ENCODE measurements at regions not wholly inside any gene's neighbourhood (a gene's known extent, or its start where the extent isn't known, plus 50 kb on each side); places are given as distances from the start of the nearest gene placed in this dataset.
"Not testable (repeated sequence)": the region's sequence is repeated elsewhere in the genome, so short reads cannot be mapped to it uniquely, and the experiment has no call there.

GRCh38 chr2:64743739-64744330, 90.1 kb upstream of the SERTAD2 start:
- no peak for DNase-seq

GRCh38 chr2:64745562-64745961, 91.8 kb upstream of the SERTAD2 start:
- no peak for DNase-seq

- not testable (repeated sequence) for DNase-seq
Observed at GRCh38 chr2:64747690-64748091, 94.0 kb upstream of the SERTAD2 start.

DNA sequence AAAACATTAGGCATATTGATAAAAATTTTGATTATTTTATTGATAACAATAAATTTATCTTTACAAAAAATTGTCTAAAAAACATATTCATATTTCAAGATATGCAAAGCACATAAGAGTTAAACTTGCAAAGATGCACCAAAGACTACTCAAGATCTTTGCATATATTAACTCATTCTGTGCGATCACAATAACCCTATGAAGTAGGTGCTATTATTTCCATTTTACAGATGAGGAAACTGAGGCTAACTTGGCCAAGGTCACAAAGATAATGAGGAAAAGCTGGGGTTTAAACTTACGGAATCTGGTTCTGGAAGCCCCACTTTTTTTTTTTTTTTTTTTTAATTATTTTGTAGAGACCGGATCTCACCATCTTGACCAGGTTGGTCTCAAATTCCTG, 94.4 kb upstream of the SERTAD2 start:
- DNase-seq: no peak

DNA sequence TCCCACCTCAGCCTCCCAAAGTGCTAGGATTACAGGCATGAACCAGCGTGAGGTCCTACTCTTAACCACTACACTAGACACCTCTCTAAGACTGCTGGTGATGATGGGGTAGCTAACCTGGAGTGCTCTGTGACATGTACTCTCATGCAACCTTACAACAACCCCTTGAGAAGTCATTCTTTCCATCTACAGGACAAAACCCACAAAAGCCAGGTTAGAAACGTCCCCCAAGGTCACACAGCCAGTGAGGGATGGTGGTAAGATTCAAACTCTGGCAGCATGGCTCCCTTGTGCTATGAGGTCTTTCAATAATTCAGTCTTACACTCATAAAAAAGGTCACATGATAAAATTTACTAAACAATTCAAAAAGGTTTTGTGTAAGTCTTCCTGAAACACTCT, 94.8 kb upstream of the SERTAD2 start:
- no peak for DNase-seq

GRCh38 chr2:64749446-64749845, 95.7 kb upstream of the SERTAD2 start:
- no peak for DNase-seq

GRCh38 chr2:64750001-64750816, 96.5 kb upstream of the SERTAD2 start:
- peak; percentile 75 for DNase-seq

- peak; percentile 100 for DNase-seq
Observed at GRCh38 chr2:64750817-64751285, 97.1 kb upstream of the SERTAD2 start.

DNA sequence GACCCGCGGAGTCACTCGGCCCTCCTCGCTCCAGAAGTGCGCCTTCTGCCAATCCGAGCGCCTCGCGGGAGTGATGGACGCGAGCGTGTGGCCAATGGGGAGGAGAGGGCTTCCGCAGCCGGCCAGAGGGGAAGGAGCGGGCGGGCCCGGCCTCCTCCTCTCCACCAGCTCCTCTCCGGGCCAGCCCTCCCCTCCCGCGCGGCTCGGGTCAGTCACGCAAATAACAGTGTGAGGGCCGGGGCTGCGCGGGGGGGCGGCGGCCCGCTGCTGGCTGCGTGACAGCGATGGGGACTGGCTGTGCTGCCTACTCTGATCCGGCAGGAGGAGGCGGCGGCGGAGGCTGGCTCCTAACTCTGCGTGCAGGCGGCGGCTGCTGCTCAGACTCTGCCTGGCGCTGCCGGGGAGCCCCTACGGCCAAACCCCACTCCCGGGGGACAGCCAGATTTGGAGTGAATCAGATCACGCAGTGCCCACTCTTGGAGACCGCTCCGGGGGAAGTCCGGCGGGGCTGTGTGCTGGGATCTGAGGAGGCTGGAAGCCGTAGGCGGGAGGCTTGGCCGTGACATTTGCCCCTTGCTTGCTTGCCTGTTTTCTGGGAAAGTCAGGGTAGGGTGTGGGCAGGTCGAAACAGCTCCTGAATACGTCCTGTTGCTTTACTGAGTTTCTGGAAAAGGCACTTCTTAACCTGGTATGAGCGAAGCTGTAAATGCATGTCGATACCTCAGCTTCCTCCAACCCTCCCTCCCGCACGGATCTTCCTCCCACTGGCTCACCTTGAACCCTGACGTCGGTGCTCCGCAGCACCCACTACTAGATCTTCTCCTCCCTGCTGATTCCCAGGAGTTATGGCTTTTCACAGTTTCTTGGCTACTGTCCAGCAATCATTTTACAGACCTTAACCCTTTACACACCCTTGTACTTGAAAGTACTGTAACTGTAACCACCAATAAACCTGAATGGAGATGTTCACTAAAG, 97.9 kb upstream of the SERTAD2 start:
- DNase-seq: peak; percentile 61

GRCh38 chr2:64753399-64753798, 99.7 kb upstream of the SERTAD2 start:
- DNase-seq: no peak

DNA sequence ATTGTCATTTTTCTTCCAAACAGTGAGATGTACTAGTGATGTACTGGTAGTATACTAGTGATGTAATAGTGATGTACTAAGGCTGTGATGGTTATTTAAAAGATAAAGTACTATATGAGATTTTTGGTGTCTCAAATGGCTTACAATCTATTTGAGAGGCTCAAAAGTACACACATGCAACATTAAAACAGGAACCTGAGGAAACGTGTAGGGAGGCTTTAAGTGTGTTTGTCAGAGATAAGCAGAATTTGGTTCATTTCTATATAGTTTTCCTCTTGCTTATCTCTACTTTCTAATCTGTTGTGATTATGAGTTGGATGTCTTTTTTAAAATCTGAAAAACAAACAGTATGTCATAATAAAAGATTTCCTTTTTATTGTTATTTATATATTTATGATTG, 100.9 kb upstream of the SERTAD2 start:
- DNase-seq: peak; percentile 59

- DNase-seq: no peak
Observed at GRCh38 chr2:64757126-64757525, 103.4 kb upstream of the SERTAD2 start.

- no peak for DNase-seq
Observed at GRCh38 chr2:64760128-64760527, 106.4 kb upstream of the SERTAD2 start.

DNA sequence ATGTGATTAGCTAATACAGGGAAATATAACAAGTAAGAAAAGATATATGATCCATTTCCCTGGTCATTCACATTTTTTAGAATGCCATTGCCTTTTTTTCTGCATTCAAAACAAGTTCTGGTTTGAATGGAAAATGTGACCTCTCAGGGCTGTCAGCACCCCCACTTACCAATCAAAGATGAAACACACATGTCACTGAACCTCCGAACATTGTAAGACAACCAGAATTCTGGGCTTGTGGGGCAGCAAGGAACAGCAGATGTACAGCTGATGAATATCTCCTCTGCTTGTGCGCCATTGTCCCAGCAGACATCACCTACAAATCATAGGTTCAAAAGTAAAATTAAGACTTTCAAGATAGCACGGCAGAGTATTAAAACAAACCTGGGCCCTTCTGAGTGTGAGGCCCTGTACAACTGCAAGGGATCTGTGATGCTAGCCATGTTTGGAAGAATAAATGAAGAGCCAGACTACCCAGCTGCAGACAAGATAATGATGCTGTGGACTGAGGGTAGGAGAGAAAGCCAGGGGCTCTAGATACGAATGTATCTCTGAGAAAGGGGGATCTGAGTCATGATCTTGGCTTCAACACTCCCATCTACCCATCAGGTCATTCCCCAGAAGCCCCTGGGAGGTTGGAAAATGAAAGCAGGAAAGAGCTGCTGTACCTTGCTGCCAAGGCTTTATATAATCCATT, 108.7 kb upstream of the SERTAD2 start:
- no peak for DNase-seq

DNA sequence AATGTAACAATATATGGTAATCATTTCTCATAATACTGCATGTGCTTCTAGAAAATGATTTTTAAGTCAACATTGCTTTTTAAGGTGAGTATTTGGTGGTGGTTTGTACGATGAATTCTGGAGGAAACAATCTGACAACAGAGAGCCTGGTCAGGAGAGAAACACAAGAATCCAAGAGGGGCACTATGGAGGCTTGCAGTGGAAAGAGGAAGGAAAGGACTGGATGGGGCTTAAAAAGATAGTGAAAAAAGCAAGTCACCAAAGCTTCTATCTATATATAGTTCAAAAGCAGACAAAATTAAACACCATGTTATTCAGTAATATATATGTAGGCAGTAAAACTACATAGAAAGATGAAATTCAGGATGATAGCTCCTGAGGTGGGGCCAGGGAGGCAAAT, 109.4 kb upstream of the SERTAD2 start:
- peak; percentile 76 for DNase-seq

- DNase-seq: no peak
Observed at GRCh38 chr2:64765160-64765805, 111.6 kb upstream of the SERTAD2 start.

DNA sequence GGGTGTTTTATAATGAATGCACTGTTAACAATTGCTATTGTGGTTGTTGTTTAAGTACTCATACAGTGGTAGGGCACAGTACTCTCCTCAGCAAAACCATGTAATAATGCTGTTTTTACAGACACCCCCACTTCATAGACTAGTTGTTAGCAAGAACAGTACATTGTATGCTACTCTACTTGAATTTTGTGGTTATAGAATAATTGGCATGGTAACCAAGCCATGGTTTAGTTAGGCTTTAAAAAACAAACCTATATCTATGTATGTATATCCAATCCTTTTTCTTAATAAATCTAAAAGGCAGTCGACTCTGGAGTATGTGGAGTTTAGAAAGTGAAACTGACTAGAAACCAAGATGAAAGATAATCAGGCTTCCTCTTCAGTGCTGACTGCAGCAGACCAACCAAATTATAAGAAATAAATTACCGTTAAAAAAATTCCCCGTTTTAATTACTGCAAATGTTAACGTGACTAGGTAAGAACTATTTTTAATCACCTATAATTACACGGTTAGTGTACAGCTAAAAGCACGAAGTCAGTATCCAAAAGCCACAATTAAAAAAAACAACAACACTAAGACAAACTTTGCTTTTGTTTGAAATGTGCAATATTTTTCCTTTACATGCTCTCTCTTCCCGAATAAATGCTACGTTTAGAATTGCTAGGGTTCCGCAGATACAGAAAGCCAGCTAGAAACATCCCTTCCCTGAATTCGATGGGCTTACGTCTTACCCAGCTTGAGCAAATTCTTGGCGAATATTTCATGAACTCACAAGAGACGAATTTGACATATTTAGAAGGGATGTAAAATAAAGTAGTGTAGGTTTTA, 113.3 kb upstream of the SERTAD2 start:
- DNase-seq: peak; percentile 72

DNA sequence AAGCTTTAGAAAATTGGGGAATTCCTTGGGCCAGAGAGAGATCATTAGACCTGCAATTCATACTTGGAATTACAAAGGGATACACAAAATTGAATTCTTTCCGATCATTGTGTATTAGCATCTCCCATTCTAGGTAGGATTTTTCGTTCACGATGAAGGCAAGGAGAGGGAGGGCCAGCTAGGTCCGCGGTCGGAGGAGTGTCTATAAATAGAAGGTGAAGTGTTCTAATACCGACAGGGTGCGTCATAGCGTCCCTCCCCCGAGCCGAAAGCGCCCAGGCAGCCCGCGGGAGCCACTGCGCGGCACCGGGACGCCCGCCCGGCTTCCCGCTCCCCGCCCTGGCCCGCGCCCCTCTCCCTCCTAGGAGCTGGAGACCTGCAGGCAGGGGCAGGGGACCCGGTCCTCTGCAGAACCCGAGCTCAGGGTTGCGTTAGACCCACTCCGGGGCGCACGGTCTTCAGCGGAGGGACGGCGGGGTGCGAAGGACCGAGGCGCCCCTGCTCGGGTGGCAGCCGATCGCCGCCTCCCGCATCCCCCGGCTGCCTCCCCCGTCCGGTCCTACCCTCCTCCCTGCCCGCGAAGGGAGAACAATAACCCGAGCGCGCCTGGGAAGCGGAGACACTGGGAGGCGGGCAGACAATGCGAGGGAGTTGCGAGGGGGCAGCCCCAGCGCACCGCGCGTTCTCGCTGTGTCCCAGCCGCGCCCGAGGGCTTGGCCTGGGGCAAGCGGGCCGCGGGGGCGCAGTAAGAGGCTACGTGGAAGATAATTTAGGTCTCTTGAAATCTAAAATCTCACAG, 114.2 kb upstream of the SERTAD2 start:
- peak; percentile 93 for DNase-seq

DNA sequence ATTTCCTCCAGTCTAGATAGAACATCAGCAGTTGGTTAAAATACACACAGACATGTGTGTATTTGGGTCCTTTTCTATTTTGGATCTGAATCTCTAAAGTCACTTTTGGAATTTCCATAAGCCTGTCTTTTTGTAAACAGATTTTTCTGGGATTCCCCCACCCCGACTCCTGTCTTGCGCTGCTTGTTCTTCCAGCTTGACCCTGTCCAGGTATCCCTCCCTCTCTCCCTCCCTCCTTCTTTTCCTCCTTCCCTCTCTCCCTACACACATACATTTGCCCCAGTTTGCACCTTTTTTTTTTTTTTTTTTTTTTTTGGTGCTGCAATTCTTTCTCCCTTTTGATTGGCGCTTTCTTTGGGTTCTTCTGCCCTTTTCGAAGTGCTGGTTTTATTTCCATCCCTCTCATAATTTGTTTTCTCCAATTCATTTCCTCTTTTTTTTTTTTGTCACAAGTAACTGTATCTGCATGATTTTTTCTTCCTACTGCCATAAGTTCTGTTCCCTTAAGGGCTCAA, 114.8 kb upstream of the SERTAD2 start:
- no peak for DNase-seq
